HG02884 (cell line): ENCODE measurements at regions not wholly inside any gene's neighbourhood (a gene's known extent, or its start where the extent isn't known, plus 50 kb on each side); places are given as distances from the start of the nearest gene placed in this dataset.
"Not testable (repeated sequence)": the region's sequence is repeated elsewhere in the genome, so short reads cannot be mapped to it uniquely, and the experiment has no call there.

Experiments used
- ATAC-seq: cut with Tn5 transposase; IDR thresholded peaks from one replicate; pipeline ENCODE4 v1.9.1; 2021; ENCODE audit warnings: mild to moderate bottlenecking, moderate library complexity; ENCODE audit not compliant: unreplicated experiment

DNA sequence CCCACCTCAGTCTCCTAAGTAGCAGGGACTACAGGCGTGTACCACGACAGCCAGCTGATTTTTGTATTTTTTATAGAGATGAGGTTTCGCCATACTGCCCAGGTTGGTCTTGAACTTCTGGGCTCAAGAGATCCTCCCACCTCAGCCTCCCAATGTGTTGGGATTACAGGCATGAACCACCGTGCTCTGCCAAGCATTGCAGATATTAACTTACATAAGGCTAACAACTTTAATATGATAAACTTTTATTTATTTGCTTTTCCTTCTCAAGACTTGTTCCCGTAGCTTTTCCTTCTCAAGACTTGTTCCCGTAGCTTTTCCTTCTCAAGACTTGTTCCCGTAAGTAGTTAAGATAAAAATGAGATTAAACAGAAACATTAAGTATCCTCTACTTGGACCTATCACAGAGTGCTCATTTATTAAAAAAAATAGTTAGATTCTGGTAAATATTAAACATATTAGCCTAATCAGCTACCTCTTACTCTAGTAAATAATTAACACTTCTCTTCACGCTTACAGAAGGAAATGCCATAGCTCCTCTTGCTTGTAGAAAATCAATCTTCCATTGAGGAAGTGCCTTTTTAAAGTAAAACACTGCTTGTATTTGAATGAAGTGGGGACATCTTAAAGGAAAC lies 157.7 kb upstream of the KITLG start:
- ATAC-seq, result no peak

GRCh38 chr12:88736031-88736430 lies 155.8 kb upstream of the KITLG start:
- no peak for ATAC-seq

DNA sequence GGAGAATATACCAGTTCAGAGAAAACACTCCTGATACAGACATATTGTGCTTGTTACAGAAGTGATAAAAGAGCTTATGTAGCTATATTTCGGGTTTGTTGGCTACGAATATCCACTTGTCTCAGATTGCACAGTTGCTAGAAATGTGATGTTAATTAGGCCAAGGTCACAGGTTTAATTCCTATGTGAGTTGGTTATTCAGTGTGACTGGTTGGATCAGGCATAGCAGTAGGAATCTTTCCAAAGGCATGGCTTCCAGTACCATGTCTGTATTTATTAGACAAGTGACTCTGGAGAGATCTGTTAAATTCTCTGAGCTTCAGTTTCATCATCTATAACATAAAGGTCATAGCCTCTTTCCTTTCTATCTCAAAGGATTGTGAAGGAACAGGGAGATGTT lies 152.7 kb upstream of the KITLG start:
- no peak for ATAC-seq

DNA sequence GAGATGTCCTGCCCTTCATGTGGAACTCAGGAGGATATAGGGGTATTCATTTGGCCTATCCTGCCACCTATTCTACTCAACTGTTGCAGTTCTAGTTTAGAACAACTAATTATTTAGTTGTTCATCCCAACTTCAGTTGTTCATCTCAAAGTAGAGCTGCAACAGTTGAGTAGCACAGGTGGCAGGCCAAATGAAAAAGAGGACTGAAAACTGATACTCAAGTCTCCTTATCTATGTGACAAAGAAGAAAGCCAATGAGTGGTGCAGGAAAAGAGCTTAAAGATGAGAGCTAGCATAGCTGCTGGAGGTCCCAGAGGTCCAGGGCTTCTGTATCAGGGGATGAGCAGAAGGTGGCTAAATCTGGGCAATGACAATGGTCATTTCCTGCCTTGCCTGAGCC lies 148.9 kb upstream of the KITLG start:
- ATAC-seq, result no peak

- ATAC-seq, result no peak
These were observed 146.8 kb upstream of the KITLG start for GRCh38 chr12:88726806-88727720.

DNA sequence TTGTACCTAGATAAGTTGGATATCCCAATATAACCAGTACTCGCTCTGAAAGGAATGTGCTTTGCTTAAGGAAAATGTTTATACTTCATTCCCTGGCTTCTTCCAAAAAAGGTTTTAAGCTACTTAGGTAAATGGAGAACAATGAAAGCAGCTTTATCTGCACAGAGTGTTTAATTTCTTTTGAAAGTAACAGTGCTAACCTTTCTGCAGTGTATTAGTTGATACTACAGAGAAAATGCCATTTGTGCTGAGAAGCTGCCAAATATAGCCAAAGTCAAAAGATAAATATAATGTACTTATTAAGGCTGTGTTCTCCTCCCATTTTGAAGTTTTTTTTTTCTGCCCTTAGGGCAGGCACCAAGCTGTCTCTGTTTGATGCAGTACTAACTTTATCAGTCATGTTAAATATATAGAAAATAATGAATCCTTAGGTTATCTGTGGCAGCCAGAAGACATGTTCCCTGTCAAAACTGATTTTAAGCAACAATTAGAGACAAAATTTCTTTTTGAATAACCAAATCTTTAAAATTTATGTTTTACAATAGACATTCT lies 145.4 kb upstream of the KITLG start:
- no peak for ATAC-seq

- no peak for ATAC-seq
These were observed 142.9 kb upstream of the KITLG start for GRCh38 chr12:88723219-88723618.

GRCh38 chr12:88720785-88721650 lies 140.7 kb upstream of the KITLG start:
- no peak for ATAC-seq

DNA sequence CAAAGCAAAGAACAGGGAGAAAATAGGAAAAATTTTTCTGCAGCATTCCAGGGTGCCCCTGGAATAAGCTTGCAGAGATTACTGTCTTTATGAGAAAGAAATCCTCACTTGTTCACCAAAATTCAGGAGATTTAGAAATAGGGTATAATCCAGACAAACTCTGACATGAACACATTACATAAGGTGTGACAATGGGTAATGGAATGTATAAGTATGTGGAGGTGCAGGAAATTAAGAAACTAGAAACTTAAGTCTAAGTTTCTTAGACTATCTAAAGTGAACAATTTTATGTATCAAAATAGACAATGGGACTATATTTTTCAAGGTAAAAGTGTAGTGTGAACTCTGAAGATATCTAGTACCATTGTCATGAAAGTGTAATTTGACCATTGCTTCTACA lies 140.0 kb upstream of the KITLG start:
- ATAC-seq, result no peak

DNA sequence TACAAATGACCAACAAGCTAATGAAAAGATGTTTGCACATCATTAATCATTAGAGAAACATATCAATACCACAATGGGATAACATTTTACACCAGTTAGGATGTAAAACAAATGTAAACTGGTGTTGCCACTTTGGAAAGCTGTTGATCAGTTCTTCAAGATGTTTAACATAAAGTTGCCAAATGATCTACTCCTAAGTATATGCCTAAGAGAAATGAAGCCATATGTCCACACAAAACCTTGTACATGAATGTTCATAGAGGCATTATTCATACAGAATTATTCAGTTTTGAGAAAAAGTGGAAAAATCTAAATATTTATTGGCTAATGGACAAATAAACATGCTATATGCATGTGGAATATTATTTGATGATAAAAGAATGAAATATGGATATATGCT lies 136.9 kb upstream of the KITLG start:
- no peak for ATAC-seq

DNA sequence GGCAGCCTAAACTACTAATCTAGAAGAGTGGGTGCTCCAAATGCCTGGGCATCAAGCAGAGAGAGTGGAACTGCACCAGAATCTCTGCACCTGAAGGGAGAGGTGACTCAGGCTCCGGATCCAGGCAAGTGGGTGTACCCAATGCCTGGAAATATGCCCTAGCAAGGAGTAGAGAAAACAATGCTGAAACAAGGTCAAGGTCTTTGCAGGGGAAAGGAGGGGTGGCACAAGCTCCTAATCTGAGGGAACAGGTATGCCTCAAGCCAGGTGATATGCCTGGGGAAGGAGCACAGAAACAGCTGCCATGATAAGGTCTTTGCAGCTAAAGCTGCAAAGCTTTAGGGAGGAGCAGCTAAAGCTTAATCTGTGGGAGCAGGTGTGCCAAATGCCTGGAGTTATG lies 136.0 kb upstream of the KITLG start:
- ATAC-seq, result no peak

- no peak for ATAC-seq
These were observed 135.4 kb upstream of the KITLG start for GRCh38 chr12:88715673-88716072.

GRCh38 chr12:88714263-88714882 lies 134.1 kb upstream of the KITLG start:
- not testable (repeated sequence) for ATAC-seq

DNA sequence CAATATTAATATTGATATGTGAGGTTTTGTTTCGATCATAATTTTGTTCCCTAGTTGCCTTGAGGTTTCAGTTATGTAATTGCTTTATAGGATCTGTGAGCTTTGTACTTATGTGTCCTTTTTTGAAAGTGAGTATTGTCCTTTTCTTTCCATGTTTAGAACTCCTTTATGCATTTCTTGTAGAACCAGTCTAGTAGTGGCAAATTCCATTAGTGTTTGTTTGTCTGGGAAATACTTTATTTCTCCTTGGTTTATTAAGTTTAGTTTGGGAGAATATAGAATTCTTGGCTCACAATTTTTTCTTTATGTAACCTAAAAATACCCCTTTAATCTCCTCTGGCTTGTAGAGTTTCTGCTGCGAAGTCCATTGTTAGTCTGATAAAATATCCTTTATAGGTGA lies 127.5 kb upstream of the KITLG start:
- ATAC-seq, result no peak

DNA sequence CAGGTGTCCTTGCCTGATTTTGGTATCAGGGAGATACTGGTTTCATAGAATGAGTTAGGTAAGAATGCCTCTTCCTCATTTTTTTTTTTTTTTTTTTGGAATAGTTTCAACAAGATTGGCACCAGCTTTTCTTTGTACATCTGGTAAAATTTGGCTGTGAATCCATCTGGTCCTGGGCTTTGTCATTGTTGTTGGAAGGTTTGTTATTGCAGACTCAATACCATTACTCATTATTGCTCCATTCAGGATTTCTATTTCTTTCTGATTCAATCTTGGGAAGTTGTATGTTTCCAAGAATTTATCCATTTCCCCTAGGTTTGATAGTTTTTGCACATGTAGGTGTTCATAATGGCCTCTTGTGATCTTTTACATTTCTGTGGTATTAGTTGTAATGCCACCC lies 126.0 kb upstream of the KITLG start:
- no peak for ATAC-seq

GRCh38 chr12:88703790-88704189 lies 123.5 kb upstream of the KITLG start:
- no peak for ATAC-seq

- ATAC-seq, result no peak
These were observed 118.2 kb upstream of the KITLG start for GRCh38 chr12:88698471-88698870.

GRCh38 chr12:88693837-88694445 lies 113.7 kb upstream of the KITLG start:
- ATAC-seq, result no peak

GRCh38 chr12:88691811-88692210 lies 111.5 kb upstream of the KITLG start:
- no peak for ATAC-seq

GRCh38 chr12:88684610-88685009 lies 104.3 kb upstream of the KITLG start:
- ATAC-seq, result no peak
